HK-2 (cell line): ENCODE measurements at regions not wholly inside any gene's neighbourhood (a gene's known extent, or its start where the extent isn't known, plus 50 kb on each side); places are given as distances from the start of the nearest gene placed in this dataset.
A peak's percentile ranks its signal among the peaks of the same experiment; 100 is the strongest.
"Not testable (repeated sequence)": the region's sequence is repeated elsewhere in the genome, so short reads cannot be mapped to it uniquely, and the experiment has no call there.

ENCODE experiments used
- DNase-seq: peaks from one replicate; pipeline ENCODE4 v3.0.0-alpha.2; 2018; ENCODE audit not compliant: unreplicated experiment

GRCh38 chr2:131738996-131739434 lies 211.3 kb downstream of the CCDC74A start:
- DNase-seq, result not testable (repeated sequence)

DNA sequence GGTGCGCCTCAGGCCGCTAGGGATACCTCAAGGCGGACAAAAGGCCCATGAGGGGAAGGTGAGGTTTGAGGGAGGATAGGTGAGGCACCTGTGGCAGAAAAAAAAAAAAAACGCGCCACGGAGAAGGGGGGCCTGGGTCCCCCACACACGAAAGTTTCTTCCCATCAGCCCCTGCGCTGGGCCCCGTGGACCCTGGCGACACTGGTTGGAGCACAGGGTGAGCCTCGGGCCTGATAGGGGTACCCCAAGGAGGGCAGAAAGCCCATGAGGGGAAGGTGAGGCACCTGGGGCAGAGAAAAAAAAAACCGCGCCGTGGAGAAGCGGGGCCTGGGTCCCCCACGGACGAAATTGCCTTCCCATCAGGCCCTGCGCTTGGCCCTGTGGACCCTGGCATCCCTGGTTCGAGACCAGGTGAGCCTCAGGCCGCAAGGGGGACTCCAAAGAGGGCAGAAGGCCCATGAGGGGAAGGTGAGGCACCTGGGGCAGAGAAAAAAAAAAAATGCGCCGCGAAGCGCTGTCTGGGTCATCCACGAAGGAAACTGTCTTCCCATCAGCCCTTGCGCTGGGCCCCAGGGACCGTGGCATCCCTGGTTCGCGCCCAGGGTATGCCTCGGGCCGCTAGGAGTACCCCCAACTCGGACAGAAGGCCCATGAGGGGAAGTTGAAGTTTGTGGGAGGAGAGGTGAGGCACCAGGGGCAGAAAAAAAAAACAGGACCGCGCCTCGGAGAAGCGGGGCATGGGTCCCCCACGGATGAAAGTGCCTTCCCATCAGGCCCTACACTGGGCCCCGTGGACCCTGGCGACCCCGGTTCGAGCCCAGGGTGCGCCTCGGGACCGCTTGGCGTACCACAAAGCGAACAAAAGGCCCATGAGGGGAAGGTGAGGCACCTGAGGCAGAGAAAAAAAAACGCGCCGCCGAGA lies 226.2 kb downstream of the CCDC74A start:
- no peak for DNase-seq

DNA sequence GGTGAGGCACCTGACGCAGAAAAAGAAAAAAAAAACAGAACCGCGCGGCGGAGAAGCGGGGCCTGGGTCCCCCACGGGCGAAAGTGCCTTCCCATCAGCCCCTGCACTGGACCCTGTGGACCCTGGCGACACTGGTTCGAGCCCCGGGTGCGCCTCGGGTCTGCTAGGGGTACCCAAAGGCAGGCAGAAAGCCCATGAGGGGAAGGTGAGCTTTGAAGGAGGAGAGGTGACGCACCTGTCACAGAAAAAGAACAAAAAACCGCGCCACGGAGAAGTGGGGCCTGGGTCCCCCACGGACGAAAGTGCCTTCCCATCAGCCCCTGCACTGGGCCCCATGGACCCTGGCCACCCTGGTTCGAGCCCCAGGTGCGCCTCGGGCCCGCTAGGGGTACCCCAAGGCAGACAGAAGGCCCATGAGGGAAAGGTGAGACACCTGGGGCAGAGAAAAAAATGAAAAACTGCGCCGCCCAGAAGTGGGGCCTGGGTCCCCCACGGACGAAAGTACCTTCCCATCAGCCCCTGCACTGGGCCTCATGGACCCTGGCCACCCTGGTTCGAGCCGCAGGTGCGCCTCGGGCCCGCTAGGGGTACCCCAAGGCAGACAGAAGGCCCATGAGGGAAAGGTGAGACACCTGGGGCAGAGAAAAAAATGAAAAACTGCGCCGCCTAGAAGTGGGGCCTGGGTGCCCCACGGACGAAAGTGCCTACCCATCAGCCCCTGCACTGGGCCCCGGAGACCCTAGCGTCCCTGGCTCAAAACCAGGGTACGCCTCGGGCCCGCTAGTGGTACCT lies 227.4 kb downstream of the CCDC74A start:
- no peak for DNase-seq

DNA sequence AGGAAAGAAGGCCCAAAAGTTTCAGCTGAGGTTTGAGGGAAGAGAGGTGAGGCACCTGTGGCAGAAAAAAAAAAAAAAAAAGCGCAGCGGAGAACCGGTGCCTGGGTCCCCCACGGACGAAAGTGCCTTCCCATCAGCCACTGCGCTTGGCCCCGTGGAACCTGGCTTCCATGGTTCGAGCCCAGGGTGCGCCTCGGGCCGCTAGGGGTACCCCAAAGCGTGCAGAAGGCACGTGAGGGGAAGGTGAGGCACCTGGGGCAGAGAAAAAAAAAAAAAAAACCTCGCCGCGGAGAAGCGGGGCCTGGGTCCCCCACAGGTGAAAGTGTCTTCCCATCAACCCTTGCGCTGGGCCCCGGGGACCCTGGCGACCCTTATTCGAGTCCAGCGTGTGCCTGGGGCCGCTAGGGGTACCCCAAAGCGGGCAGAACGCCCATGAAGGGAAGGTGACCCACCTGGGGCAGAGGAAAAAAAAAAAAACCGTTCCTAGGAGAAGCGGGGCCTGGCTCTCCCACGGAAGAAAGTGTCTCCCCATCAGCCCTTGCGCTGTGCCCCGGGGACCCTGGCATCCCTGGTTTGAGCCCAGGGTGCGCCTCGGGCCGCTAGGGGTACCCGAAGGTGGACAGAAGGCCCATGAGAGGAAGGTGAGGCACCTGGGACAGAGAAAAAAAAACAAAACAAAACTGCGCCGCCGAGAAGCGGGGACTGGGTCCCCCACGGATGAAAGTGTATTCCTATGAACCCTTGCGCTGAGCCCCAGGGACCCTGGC lies 228.6 kb downstream of the CCDC74A start:
- no peak for DNase-seq

- DNase-seq, result not testable (repeated sequence)
Measured at GRCh38 chr2:131758941-131759340, 231.3 kb downstream of the CCDC74A start.

- DNase-seq, result not testable (repeated sequence)
Measured at GRCh38 chr2:131774955-131775555, 247.4 kb downstream of the CCDC74A start.

DNA sequence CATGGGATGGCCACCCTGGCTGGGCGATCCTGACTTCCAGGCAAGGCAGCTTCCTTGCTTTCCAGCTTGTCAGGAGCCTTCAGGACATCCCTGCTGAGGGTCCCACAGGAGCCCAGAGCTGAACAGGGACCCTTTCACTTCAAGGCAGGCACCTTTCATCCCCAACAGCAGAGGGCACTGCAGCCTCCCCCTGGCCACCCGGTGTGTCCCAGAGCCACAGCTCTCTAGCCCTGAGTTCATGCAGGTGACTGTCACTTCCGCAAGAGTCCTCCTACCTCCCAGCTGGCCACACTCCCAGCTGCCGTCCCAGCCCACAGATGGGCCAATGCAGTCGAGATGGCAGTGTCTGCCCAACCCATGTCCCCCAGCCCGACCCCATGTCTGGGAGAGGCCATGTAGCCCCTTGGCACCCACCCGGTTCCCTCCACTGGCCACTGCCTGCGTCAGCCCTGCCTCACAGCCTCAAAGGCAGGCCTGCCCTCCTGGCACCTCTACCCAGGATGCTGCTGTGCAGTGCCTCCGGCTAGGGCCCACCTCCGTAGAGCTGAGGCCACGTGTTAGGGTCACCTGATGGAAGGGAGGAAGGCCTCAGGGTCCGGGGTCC lies 248.3 kb downstream of the CCDC74A start:
- not testable (repeated sequence) for DNase-seq

DNA sequence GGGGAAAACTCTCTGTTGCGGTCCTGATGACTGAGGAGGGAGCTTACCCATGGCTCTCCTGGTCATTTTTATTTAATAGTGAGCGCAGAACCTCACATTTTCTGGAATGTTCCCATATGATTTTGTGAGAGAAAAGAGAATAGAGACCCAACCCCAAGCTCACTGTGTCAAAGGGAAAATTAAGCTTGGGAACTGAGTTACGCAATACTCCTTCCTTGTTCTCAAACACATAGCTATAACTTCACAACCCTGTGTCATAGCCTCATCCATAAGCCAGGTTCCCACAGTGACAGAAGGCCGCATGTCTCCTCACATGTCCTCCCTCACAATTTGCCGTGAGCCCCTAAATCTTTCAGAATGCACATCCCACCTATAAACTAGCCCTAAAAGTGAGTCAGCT lies 252.8 kb downstream of the CCDC74A start:
- not testable (repeated sequence) for DNase-seq

DNA sequence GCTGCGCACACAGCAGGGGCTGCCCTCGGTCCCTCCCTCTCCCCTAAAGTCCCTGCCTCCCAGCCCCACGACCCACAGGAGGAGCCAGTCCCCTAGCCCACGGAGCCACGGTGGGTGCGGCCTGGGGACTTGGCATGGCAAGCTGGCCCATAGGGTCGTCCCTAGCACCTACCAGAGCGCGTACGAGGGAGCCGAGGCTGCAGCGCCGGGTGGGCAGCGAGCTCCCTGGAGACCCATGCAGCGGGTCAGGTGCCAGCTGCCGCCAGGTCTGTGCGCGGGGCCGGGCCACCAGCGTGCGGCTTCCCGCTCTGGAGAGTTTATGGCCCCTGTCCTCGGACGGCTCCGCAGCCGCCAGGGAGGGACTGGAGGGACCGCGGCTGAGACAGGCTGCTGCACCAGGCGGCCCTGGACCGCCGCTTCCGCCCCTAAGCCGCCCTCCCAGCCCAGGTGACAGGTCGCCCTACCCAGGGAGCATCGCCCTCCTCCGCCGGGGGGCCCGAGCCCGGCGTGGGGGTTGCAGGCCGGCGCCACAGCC lies 273.6 kb downstream of the CCDC74A start:
- no peak for DNase-seq

DNA sequence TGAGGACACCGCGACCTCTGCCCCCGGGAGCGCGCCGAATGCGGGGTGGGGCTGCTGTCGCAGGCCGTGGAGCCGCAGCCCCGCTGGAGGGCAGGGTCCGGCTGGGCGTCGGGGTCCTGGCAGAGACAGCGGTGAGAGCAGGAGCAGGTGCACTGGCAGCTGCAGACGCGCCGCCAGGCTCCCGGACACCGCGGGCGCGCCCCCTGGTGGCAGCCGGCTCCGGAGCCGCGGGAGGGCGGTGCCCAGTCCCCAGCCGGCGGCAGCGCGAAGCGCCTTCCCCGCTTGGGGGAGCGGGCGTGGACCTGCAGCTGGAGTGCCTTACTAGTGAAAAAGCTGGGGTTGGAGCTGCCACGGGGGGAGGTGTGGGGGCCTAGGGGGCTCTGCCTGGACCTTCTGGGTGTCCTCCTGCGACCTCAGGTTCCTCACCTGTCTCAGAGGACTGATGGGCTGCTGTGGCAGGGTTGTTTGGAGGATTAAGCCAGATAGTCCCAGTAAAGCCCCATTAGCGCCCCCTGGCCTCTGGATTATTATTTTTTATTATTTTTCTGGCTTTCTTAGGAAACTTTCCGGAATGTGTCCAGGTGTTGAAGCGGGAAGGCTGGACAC lies 274.2 kb downstream of the CCDC74A start:
- DNase-seq, result peak; percentile 80

DNA sequence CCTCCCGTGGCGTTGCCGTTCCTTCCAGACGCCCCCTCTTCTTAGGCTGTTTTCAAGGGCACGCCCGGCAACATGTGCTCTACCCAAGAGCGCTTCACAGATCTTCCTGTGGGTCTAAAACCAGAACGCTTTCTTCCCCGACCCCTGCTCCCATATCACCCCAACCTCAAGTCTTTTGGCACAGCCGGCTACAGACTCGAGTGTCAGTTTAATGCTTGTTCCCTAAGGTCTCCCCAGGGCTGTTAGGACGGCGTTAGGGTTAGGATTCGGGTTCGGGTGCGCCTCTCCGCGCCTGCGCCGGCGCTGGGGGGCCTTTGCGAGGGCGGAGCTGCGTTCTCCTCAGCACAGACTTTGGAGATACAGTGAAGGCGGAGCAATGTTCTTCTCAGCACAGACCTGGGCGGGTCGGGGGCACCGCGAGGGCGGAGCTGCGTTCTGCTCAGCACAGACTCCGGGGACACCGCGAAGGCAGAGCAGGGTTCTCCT lies 274.7 kb downstream of the CCDC74A start:
- DNase-seq, result peak; percentile 64

DNA sequence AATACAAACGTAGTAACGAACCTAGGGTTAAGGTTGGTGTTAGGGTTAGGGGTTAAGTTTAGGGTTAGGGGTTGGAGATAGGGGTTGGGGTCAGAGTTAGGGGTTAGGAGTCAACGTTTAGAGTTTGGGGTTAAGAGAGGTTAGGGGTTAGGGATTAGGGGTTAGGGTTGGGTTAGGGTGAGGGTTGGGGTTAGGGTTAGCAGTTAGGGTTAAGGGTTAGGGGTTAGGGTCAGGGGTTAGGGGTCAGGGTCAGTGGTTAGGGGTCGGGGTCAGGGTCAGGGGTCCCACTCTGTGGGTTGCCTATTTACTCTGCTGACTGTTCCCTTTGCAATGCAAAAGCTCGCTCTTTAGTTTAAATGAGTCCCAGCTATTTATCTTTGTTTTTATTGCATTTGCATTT lies 275.5 kb downstream of the CCDC74A start:
- not testable (repeated sequence) for DNase-seq

DNA sequence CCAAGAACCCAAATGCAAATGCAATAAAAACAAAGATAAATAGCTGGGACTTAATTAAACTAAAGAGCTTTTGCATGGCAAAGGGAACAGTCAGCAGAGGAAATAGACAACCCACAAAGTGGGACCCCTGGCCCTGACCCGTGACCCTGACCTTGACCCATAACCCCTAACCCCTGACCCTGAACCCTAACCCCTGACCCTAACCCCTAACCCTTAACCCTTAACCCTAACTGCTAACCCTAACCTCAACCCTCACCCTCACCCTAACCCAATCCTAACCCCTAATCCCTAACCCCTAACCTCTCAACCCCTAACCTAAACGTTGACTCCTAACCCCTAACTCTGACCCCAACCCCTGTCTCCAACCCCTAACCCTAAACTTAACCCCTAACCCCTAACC lies 284.9 kb downstream of the CCDC74A start:
- not testable (repeated sequence) for DNase-seq

GRCh38 chr2:131813378-131813777 lies 285.7 kb downstream of the CCDC74A start:
- DNase-seq, result not testable (repeated sequence)

GRCh38 chr2:131818267-131818973 lies 290.7 kb downstream of the CCDC74A start:
- not testable (repeated sequence) for DNase-seq

DNA sequence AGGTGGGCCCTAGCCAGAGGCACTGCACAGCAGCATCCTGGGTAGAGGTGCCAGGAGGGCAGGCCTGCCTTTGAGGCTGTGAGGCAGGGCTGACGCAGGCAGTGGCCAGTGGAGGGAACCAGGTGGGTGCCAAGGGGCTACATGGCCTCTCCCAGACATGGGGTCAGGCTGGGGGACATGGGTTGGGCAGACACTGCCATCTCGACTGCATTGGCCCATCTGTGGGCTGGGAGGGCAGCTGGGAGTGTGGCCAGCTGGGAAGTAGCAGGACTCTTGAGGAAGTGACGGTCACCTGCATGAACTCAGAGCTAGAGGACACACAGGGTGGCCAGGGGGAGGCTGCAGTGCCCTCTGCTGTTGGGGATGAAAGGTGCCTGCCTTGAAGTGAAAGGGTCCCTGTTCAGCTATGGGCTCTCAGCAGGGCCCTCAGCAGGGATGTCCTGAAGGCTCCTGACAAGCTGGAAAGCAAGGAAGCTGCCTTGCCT lies 294.6 kb downstream of the CCDC74A start:
- DNase-seq, result not testable (repeated sequence)

DNA sequence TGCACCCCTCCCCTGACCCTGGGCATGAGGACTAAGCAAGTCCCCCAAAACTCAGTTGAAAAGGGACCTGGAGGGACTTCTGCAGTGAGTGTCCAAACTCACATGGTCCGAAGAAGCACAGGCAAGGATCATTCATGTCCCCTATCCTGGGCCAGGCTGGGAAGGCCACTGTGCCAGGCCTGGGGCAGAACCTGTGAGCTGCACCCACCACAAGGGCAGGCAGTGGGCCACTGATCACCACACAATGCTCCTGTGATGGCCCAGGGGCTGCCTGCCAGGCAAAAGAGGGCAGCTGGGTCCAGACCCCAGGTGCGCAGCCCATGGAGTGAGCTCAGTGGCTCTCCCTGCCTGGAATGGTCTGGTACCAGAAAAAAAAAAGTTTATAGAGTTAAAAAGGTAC lies 295.4 kb downstream of the CCDC74A start:
- DNase-seq, result not testable (repeated sequence)

- DNase-seq, result not testable (repeated sequence)
Measured at GRCh38 chr2:131824986-131825385, 297.3 kb downstream of the CCDC74A start.

- DNase-seq, result no peak
Measured at GRCh38 chr2:131827481-131828163, 299.9 kb downstream of the CCDC74A start.
